Stimulated activated naive CD4-positive, alpha-beta T cell (primary cell): ENCODE measurements at regions not wholly inside any gene's neighbourhood (a gene's known extent, or its start where the extent isn't known, plus 50 kb on each side); places are given as distances from the start of the nearest gene placed in this dataset.
A peak's percentile ranks its signal among the peaks of the same experiment; 100 is the strongest.

Source experiments
- DNase-seq, 6 experiments: peaks; one replicate each; lab custom pipeline; 2025; lab: John Stamatoyannopoulos, UW

DNA sequence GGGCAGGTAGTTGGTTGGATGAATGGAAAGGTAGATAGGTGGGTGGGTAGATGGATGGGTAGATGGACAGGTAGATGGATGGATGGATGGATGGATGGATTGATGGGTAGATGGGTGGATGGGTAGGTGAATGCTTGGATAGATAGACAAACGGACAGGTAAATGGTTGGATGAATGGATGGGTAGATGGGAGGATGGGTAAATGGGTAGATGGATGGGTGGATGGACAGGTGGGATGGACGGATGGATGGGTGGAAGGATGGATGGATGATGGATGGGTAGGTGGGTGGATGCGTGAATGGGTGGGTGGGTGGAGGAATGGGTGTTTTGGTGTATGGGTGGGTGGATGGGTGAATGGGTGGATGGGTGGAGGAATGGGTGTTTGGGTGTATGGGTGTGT is 50.1 kb upstream of the ASAP2 start:
- no peak for DNase-seq

DNA sequence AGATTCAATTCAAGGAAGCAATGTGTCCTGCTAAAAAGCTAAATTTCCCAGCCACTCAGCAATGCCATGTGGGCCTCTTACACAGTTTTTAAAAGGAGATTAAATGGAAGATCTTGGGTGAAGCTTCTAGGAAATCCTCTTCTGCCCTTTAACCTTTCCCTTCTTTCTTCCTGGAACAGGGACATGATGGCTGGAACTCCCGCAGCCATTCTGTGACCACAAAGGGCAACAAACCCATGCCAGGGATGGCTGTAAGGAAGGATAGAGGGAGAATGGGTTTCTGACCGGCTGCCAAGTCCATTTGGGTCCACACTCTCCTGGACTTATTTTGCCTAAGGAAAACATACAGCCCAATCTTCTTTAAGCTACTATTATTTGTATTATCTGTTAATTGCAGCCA is 52.6 kb upstream of the ASAP2 start:
- no peak for DNase-seq

DNA sequence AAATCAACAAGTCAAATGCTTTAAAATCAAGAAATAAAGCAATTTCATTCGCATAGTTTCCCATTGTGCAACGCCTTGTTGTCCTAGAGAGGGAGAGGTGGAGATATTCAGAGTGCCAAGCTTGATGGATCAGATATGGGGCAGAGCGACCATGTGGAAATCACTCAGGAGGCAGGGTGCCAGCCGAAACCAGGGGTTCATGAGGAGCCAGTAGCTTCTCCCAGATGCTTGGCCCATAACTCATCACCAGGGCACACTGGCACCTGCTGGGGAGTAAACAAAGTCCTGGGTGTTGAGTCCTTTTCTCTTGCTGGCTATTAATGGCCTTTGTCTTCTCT is 53.0 kb upstream of the ASAP2 start:
- no peak for DNase-seq

DNA sequence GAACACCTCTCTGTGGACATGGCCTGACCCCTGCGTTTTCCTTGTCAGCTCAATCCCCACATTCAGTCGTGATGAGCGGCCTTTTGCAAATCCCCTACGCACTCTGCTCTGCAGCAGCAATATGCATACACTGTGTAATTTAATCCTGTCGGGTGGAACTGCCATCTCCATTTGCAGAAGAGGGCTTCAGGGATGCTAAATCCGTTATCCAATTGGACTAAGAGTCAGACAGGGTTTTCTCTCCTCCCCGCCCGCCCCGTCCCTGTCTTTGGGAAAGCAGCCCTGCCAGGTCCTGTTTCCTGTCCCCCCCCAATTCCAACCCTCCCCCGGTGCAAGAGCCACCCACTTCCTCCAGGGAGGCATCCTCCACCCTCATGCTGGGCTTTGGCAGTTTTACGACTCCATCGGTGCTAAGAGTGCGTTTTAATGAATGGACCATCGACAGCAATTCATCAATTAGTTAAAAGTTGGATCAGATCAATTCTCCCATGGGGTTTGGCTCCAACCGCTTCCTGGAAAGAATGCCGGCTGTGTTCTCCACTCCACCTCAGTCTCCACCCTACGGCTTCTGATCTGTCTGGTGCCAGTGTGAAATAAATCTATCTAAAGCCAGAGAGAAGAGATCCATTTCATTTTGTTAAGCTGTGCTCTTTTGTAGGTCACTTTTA is 53.5 kb upstream of the ASAP2 start:
- DNase-seq, result no peak

DNA sequence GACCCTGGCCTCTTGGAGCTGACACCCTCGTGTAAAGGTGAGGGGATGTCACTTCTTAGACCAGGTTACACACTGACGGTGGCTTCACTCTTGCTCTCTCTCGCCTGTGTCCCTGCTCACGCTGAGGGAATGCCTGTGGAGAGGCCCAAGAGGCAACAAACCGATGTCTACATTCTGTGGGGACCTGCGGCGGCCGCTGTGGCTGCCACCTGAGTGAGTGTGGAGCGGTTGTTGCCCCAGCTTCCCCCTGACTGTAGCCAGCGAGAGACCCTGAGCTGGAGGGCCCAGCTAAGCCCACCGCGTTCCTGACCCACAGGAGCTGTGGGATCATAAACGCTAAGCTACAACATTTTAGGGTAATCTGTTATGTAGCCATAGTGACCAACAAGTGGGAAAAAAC is 55.7 kb upstream of the ASAP2 start:
- DNase-seq, result no peak

DNA sequence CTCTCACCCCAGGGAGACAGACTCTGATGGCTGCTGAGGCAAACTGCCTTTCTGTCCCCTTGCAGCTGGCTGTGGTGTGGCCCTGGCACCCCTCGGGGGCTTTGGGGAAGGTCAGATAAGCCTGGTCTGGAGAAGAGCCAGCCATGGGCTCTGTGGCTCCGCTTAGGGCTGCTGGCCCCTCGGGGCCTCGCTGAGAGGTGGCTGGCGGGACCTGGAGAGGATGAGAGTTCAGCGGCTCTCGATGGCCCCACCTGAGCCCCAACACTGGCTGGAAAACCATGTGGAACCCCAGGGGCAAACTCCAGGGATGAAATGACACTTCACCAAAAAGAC is 56.1 kb upstream of the ASAP2 start:
- no peak for DNase-seq

DNA sequence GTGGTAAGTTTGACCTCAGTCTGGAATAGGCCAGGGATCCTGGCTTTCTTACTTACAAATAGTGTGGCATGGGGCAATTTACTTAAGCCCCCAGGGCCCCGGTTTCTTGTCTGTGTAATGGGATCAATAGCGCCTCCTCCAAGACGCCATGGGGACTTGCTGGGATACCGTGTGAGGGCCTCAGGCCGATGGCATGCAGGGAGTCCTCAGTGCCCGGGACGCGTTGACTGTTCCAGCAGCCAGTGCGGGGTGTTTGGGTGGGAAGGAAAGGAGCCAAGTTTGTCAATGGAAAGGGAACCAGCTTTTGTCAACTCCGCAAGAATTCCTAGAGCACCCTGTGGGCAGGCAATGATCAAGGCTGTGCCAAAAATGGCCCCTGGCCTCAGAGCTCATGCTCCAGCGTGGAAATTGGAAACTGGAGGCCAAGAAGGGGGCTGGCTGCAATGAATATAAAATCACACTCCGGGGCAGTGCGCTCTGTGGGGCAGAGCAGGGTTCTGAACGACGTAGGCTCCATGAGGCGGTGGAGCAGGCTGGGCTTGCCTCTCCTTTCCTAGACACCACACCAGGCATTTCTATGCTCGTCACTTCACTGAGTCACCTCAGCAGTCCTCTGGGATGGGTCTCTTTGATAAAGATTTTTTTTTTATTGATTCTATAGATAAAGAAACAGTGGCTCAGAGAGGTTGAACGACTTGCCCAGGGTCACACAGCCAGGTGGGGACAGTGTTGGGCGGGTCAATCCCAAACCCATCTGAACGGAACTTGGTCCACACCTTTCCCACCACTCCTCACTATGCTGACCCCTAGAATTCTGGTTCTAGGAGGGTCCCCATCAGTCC is 56.7 kb upstream of the ASAP2 start:
- no peak for DNase-seq

DNA sequence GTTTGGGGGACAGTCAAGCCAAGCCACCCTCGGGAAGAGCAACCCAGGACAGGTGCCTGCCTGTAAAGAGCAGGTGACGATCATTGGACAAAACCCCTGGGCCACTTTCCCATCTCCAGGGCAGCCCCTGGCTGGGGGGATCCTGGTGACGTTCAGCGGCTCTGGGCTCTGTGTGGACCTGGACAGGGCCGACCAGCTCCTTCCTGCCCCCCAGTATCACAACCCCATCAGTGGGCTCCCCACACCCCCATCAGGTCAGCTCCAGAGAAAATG is 57.3 kb upstream of the ASAP2 start:
- no peak for DNase-seq

DNA sequence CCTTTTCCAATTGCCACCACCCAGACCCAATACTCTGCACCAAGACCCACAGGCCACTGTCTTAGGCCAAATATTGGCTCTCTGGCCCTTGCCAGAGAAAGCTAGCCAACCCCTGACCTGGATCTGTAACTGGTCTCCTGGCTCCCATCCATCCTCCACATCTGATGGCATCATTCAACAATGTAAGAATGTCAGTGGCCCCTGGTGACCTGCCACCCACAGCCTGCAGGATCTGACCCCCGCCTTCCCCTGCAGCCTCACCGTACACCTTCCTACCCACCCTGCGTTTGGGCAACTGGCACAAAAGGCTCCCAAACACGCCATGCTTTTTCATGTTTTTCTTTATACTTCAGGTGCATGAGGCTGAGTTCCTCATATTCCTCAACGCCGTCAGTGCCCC is 60.0 kb upstream of the ASAP2 start:
- DNase-seq, result no peak

DNA sequence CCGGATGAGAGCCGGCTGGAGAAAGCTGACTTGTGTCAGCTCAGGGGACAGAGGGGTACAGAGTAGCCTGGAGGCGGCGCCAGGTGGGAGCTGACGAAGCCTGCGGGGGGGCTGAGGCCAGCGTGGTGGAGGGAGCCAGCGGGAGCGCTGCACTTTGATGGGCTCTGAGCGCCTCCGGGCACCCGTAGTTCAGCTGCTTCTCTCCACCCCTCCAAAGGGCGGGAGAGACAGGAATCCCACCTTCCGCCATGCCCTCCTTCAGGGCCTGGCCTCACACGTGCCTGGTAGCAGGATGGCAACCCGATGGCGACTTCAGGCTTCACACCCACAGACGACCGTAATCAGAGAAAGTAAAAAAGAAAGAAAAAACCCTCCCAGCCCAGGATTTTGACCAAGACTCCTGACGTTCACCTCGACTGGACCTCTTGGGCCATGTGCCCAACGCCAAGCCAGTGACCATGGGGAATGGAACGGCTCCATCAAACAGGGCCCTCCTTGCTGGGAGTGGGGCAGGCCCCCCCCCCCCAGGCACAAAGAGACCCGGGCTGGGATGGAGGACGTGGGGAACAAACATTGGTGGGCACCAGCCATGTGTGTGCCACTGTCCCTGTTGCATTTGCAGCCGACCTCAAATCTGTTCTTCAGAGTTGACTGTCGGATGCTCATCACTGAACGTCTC is 60.7 kb upstream of the ASAP2 start:
- peak in 1 of 6 experiments; percentile 8 for DNase-seq

DNA sequence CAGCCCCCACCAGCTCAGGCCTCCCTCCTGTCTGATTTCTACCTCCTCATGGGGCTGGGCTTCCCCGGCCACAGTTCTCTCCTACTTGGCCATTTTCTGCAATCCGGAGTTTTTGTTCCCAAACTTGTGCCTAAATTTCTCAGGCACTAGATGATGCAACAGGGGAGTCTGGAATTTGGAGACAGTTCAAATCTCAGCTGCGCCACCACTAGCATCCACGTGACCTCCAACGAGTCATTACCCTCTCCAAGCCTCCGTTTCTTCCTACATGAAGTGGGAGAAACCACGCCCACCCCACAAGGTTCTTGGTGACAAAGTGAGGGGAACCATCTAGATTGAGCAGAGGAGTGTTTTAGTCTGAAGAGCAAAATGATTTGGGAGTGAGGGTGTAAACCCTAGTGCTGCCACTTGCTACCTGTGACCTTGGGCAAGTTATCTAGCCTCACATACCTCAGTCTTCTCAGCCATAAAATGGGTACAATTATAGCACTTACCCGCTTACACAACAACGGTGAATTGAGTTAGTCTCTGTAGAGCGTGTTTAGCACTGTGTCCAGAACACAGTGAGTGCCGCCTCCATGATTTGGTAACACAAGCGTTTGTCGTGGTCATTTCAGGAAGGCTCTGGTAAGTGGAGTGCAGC is 61.4 kb upstream of the ASAP2 start:
- DNase-seq, result no peak

DNA sequence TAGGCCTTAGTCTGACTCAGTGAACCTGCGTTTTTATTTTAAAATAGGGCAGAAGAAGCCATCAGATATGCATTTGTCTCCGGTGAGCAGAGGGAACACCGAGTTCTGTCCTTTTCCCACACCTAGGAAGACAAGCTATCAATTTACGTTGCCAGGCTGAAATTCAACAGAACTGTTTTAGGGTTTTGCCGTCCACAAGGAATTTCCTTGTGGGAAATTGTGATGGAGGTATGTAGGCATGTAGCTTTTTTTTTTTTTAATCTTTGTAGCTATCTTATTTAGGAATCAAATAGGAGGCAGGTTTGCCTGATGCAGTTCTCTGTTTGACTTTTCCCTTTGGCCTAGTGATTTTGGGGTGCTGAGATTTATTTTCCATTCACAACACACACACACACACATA is 62.0 kb upstream of the ASAP2 start:
- no peak for DNase-seq

DNA sequence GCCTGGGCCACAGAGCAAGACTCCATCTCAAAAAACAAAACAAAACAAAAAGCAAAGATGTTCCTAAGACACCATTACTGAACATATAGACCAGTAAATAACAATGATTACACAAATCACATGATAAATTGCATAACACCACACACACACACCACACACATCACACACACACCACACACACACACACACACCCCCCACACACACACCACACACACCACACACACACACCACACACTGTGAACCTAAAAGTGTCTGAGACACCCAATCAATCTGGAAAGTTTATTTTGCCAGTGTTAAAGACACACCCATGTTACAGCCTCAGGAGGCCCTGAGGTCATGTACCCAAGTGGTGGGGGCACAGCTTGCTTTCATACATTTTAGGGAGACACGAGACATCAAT is 62.6 kb upstream of the ASAP2 start:
- DNase-seq, result no peak

DNA sequence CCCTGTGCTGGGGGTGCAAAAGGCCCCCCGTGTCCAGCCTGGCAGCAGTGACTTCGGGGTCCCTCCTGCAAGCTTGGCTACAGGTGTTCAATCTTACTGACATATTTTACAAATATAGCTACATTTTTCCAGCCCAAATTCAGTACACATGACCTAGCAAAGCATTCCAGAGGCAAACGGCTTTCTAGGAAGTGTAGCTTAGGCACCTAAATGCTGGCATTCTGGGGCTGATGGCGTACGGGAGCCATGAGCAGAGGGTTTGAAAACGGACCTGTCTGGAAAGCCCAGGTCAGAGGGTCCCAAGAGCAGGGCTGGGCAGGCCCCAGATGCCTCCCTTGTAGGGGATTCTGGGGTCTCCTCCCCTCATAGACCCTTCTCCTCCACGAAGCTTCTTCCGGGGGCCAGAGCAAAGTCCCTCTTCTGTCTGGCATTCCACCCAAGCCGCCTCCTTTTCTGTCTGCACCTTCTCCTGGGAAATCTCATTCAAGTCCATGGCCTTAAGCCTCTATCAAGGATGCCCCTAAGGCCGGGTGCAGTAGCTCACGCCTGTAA is 63.3 kb upstream of the ASAP2 start:
- no peak for DNase-seq

DNA sequence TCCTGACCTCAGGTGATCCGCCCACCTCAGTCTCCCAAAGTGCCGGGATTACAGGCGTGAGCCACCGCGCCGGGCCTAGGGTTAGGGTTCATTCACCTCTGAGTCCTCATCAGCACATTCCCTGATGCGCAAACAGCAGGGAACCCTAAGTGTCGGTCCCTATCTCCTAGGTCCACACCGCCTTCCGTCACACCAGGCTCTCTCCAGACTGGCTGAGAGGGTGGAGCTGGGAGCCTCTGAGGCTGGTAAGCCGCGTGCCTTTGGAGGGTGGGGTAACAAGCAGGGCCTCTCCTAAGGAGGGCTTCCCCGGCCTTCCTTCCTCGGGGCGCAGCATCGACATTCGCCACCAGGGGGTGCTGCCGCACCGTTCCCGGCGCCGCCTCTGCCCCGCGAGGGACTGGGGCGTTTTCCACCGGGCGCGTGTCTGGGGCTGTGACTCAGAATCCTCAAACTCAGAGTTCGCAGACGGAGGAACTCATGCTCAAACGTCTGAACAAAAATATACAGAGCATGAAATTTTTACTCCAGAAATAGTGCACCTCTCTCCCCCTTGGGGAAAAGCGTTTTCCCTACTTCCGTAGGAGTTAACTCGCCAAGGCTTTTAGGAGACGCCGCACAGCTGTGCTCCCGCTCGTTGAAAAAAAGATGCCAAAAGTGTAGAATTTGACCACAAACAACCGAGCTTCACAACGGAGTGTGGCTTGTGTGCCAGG is 63.9 kb upstream of the ASAP2 start:
- peak; percentile 26 to 76 (median 56) for DNase-seq

DNA sequence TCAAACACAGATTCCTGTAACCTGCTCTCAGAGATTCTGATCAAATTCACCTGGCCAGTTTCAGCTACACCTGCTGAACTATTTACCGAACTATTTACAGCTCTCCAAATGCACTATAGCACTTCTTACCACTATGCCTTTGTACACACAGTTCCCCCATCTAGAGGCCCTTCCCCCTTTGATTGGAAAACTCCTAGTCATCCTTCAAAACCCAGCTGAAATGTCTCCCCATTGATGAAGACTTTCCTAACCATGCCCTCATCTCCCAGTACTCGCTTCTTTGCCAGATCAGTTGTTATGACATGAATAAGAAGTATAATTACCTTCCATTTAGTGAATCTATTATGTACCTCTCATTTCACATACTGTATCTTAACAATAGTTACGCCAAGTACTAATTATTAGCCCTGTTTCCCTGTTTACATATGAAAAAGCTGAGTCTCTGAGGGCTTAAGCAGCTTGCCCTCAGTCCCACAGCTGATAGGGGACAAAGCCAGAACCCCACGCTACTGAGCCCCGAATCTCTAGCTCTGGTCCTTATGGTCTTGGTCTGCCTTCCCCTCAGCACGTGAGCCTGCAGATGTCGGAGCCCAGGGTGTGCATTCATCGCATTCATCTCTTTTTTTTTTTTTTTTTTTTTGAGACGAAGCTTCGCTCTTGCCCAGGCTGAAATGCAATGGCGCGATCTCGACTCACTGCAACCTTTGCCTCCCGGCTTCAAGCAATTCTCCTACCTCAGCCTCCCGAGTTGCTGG is 64.7 kb upstream of the ASAP2 start:
- DNase-seq, result no peak

DNA sequence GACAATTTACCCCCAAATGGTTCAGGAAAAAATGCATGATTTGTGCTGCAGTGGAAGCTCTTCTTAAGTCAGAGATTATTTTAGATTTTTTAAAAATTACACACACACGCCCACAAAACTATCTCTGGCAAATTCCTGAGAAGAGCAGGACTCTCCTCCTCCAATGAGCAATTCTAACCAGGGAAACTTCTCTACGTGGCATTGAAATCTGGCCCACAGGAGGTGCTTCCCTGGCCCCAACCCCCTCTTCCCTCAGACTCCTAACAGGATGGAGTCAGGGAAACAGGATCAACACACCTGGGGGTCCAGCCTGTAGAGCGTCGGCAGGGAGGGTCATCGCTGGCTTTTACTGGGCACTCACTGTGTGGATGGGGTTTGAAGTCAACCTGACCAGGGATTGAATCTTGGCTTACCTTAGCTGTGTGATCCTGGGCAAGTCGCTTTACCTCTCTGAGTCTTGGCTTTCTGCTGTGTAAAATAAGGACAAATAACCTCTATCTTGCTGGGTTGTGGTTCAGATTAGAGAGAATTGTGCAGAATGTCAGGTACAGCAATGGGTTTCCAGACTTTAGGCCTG is 65.4 kb upstream of the ASAP2 start:
- no peak for DNase-seq

DNA sequence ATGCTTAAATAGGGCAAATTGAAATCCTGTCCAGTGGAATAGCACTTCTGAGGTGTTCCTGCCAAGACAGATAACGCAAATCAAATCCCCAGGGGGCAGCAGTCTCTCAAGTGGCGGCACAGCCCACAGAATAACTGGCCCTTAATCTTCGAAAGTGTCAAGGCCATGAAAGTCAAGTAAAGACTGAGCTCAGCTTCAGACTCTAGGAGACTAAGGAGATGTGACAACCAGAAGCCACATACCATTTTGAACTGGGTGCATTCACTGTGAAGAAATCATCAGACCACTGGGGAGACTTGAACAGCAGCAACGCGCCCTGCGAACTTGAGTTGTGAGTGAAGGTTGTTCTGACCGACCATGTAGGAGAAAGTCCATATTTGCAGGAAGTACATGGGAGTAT is 66.0 kb upstream of the ASAP2 start:
- no peak for DNase-seq

DNA sequence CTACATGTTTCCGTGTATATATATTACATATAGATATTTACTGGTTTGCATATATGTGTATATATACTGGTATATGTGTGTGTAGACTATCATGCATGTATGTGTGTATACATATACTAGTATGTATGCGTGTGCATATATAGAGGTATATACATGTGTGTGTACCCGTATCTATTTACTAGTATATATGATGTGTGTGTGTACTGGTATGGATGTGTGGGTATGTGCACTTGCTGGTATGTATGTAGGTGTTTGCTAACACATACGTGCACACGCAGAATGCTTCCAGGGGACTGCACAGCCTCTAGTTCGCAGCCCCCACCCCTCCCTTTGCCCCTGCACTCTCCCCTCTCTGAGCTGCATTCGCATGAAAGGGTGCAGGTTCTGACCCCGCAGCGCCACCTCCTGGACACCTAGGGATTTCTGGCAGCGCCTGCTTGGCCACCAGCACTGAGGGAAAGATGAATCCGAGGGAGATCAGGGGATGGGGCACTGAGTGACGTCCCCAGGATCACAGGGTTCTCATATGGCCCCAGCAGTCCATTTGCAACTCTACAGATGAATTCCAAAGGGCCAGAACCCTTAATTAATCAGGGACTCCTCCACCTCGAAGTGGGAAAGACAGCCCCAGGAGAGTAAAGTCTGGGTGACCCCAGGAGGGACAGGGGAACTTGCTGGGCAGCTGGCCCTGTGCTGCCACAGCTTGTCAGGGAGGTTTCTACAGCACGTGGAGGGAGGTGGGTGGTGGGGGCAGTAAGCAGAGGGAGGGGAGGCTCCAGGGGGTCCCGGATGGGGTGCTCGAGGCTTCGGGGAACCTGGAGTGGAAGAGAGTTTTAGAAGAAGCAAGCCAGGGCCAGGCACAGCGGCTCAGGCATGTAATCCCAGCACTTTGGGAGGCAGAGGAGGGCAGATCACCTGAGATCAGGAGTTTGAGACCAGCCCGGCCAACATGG is 66.8 kb upstream of the ASAP2 start:
- DNase-seq, result peak in 5 of 6 experiments; percentile 5 to 43 (median 26)
